GM13976 (cell line): ENCODE measurements at regions not wholly inside any gene's neighbourhood (a gene's known extent, or its start where the extent isn't known, plus 50 kb on each side); places are given as distances from the start of the nearest gene placed in this dataset.

Experiments used
- DNase-seq: peaks from one replicate; pipeline ENCODE4 v3.0.0; 2012; ENCODE audit warnings: low spot score
- CTCF ChIP-seq: IDR thresholded peaks from 2 replicates; pipeline ENCODE4 v1.5.1; 2012; ENCODE audit warnings: borderline replicate concordance, mild to moderate bottlenecking; ENCODE audit not compliant: insufficient read depth; ENCODE audit errors: extremely low read depth, missing control alignments, control extremely low read depth
- in situ Hi-C: fragments of 300-500 bp; cut with MboI; formaldehyde crosslinking; loops from one replicate; pipeline ENCODE4 v1.12.0; 2022; ENCODE audit warnings: low sequenced_read_pairs, mixed read lengths, inconsistent platforms; ENCODE audit not compliant: unreplicated experiment

DNA sequence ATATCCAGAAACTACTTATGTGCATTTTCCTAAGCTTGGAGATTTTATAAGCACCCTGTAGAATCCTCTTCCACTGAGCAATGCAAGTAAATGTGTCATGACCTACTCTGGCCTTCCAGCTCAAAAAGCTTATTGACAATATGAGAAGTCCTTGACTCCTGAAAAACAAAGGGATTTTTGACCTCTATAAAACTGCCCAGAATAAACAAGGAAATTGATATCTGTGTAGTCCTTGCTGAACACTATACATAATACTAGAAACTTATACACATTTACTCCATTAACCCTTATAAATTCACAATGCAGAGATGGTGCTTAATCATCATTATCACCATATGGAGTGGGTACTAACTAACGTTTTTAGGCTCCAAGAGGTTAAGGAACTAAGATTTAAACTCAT, 197.4 kb upstream of the KRR1 start:
- TF ChIP-seq CTCF: no peak
- in situ Hi-C loops: no loop called here
- no peak for DNase-seq

GRCh38 chr12:75707983-75708382, 196.6 kb upstream of the KRR1 start:
- DNase-seq: no peak
- in situ Hi-C loops: no loop called here
- no peak for TF ChIP-seq CTCF

- no peak for DNase-seq
- in situ Hi-C loops: no loop called here
Observed at GRCh38 chr12:75706786-75707605, 195.6 kb upstream of the KRR1 start.

DNA sequence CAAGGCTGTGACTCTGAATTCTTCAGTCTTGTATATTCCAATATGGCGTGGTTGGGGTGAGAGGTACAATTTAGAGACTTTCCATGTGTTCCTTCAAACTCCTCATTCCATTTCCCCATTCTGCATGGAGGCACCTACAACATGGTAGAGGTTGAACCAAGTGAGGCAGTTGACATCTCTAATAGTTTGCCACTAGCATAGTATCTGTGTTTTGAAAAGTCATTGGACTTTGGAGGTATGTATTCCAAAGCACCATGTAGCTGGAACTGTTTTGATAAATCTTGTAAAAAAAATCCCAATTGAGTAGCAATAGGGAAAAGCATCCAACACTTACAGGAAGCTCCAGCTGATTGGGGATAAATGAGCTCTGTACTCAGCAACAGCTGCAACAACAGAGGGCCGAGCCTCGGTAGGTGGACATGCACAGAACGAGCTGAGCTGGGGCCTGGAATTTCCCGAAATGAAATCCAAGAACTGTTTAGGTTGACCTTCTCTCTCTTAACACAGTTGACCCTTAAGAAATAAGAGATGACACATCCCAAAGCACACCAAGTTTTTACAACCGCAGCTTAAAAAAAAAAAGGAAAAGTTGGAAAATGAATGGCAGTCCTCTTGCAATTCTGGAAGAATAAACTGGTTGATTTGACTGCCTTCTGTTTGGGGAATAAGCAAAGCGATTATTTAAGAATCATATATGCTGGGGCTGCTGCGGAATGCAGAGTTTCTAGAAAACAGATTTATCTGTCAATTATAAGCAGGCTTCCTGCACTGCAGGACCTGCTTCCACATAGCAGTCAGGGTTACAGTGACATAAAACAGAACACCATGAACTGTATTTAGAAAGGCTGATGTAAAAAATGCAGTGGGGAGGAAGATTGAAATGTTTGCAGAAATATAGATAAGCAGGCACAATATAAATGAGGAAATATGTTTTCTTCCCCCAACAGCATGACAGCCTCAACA, 194.6 kb upstream of the KRR1 start:
- DNase-seq: no peak
- in situ Hi-C loops: no loop called here

More at GRCh38 chr12:75706786-75707605, 195.6 kb upstream of the KRR1 start:
- TF ChIP-seq CTCF: no peak

DNA sequence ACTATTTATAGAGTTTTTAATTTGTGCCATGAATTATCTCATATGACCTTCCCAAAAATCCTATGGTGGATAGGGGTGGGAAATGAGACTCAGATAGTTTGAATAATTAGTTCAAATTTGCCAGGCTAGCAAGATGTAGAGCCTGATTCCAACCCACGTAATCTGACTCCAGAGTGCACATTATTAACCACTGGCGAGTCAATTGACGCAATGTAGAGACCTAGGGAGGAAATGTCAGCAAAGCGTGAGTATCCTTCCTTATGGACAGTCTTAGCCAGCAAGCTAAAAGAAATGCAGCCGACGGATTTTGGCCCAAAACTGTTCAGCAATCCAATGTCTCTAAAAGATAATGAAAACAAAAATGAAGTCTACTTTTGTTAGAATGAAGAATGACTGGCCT, 193.3 kb upstream of the KRR1 start:
- DNase-seq: no peak
- TF ChIP-seq CTCF: no peak
- in situ Hi-C loops: no loop called here

More for the DNA sequence above, 194.6 kb upstream of the KRR1 start:
- TF ChIP-seq CTCF: no peak

DNA sequence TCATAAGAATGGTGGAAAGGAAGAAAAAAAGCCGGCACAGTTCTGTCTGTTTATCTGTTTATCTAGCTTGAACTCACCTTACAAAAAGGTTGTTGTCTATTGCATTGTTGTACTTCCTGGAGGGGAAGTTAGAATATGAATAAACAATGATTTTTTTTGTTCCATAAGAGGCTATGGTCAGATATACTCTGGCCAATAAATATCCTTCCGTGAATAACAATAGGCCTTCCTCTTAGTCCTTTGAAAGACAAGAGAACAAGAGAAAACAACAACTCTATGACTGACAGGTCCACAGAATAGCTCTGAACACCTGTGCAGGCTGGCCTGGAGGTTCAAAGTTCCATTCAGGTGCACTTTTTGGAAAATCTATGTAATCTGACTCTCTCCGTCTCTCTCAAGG, 192.8 kb upstream of the KRR1 start:
- DNase-seq: no peak
- no peak for TF ChIP-seq CTCF
- in situ Hi-C loops: no loop called here
